ENCODE measurements at regions not wholly inside any gene's neighbourhood (a gene's known extent, or its start where the extent isn't known, plus 50 kb on each side); places are given as distances from the start of the nearest gene placed in this dataset.

DNA sequence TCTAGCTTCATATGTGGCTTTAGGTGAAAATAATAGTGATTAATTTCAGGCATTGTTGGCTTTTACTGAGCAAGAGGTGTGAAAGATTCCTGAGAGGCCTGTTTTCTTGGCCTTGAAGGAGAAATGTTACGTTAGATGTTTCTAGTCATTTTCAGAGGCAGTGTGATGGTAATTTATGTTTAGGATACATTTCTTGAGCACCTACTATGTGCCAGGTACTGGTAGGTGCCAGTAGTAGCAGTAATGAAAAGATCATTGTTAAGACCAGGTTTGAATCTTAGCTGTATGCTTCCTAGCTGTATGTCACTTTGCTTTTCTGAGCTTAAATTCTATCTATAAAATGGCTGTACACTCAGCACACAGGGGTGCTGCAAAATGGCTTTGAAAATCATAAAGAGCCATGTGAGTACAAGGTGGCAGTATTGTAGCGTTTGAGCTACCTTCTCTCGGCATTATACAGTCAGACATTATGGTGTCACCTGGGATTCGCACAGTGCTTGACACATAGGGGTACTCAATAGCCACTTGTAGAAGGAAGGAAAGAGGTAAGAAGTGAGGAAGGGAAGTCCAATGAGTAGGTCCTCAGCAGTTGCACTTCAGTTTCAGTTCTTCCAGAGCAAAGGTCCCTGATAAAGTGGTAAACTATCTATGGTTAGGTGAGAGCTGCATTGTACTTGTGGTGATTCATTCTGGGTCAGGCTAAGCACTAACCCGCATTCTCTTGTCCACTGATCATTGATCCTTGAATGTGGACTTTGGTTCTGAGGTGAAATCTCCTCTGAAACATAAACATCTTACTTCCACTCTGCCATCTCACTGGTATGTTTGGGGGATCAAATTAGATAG is 166.5 kb upstream of the NR3C1 start:
- no peak for TF ChIP-seq POLR2A (IDR thresholded peaks at IDR 0.05)
- TF ChIP-seq, protein P1, sequence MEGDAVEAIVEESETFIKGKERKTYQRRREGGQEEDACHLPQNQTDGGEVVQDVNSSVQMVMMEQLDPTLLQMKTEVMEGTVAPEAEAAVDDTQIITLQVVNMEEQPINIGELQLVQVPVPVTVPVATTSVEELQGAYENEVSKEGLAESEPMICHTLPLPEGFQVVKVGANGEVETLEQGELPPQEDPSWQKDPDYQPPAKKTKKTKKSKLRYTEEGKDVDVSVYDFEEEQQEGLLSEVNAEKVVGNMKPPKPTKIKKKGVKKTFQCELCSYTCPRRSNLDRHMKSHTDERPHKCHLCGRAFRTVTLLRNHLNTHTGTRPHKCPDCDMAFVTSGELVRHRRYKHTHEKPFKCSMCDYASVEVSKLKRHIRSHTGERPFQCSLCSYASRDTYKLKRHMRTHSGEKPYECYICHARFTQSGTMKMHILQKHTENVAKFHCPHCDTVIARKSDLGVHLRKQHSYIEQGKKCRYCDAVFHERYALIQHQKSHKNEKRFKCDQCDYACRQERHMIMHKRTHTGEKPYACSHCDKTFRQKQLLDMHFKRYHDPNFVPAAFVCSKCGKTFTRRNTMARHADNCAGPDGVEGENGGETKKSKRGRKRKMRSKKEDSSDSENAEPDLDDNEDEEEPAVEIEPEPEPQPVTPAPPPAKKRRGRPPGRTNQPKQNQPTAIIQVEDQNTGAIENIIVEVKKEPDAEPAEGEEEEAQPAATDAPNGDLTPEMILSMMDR (IDR thresholded peaks at IDR 0.05), result no peak
- 89 to 90% methylated on average over 5 of the region's 5 CpGs for WGBS, 2 donors

DNA sequence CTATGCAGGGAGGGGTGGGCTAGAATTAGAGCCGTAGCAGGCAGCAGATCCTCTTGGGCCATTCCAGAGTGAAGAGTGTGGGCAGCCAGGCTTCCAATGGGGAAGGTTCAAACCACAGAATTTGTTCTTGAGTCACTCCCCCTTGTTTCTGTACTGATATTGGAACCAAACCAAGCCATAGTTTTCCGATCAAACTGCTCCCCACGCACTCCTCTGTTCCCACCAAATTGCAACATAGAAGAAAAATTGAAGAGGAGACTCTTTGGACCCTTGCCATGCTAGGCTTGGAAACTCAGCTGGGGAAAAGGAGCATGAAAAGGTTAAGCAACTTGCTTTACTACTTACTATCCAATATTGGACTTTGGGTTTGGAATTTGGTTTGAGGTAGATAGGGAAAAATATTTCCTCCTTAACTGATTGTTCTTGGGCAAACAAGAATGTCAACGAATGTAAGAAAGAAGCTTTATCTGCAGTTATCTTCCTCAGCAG is 165.8 kb upstream of the NR3C1 start:
- 60 to 68% methylated on average over 4 of the region's 4 CpGs for WGBS, 2 donors
- Histone ChIP-seq H3K4me3 (no peak overlapping the region), H3K27ac (no peak overlapping the region), H3K4me1 (no peaks in the 10 kb centered on the region), H3K36me3 (ENCODE audit: low read depth, missing control alignments) (no peaks in the 10 kb centered on the region), H3K9me3 (no peaks in the 10 kb centered on the region), H3K27me3 (no peaks in the 10 kb centered on the region)
- TF ChIP-seq POLR2A (IDR thresholded peaks at IDR 0.05), result no peak
- TF ChIP-seq, protein P1 (IDR thresholded peaks at IDR 0.05), result no peak
- DNase-seq, result peak; percentile 16
- intact Hi-C loops (cut with DNase I; ENCODE audit: low total_unique reads), result no loop called here

More for the DNA sequence above, 166.5 kb upstream of the NR3C1 start:
- Histone ChIP-seq H3K27me3 (no peaks in the 10 kb centered on the region), H3K27ac (no peak overlapping the region), H3K4me3 (no peak overlapping the region), H3K36me3 (ENCODE audit: low read depth, missing control alignments) (no peaks in the 10 kb centered on the region), H3K9me3 (no peaks in the 10 kb centered on the region), H3K4me1 (no peaks in the 10 kb centered on the region)
- no peak for DNase-seq
- intact Hi-C loops (cut with DNase I; ENCODE audit: low total_unique reads), result no loop called here

DNA sequence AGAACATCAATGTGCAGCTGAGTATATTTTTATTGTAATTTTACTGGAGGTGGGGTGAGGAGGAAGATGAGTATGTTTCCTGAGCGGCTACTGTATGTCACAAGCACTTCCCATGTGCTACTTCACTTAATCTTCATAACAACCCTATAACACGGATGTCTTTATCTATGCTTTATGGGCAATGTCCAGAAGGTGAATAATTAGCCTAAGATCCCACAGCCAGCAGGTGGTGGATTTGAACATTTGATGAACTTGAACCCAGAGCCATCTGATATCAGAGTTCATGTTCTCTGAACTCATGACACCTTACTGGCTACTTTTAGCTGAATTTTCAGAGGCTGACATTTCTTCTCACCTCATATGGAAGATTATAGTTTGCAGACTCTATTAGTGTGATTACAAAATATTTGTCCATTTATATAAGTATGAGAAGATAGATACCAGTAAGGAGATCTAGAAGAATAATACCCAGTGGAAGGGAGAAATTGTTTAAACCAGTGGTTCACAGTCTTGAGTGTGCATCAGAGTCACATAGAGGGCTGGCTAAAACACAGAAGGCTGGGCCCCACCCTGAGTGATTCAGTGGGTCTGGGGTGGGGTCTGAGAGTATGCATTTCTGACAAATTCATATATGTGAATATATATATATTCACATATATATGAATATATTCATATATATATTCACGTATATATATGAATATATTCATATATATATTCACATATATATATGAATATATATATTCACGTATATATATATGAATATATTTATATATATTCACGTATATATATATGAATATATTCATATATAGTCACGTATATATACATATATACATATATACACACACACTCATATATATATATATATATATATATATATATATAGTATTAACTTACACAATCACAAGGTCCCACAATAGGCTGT is 164.4 kb upstream of the NR3C1 start:
- 84 to 86% methylated on average over 6 of the region's 6 CpGs for WGBS, 2 donors
- TF ChIP-seq, protein P1 (IDR thresholded peaks at IDR 0.05), result no peak
- TF ChIP-seq POLR2A (IDR thresholded peaks at IDR 0.05), result no peak
- H3K27ac ChIP-seq, result no peak overlapping the region
- H3K27me3 ChIP-seq, result no peaks in the 10 kb centered on the region
- H3K4me1 ChIP-seq, result no peaks in the 10 kb centered on the region
- no peak overlapping the region for H3K4me3 ChIP-seq
- no peaks in the 10 kb centered on the region for H3K36me3 ChIP-seq (ENCODE audit: low read depth, missing control alignments)
- DNase-seq, result no peak
- intact Hi-C loops (cut with DNase I; ENCODE audit: low total_unique reads), result no loop called here
- no peaks in the 10 kb centered on the region for H3K9me3 ChIP-seq

DNA sequence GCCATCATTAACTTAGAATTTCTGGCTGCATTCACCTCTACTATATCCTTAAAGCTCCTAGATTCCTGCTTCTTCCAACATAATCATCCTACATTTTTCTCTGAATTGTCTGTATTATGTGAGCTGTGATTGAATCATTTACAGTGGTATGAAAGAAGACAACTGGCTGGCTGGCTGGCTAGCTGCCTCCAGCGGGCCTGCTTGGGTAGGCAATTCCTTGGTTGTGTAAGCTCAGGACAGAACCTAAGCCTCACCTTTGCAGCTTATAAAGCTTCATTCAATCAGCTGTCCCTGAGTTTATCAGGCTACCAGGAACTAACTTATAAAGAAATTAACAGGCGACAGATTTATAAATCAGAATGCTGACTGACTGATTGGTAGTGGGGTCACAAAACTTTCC is 162.7 kb upstream of the NR3C1 start:
- Histone ChIP-seq H3K27me3 (no peaks in the 10 kb centered on the region), H3K4me1 (no peaks in the 10 kb centered on the region)
- intact Hi-C loops (cut with DNase I; ENCODE audit: low total_unique reads), result no loop called here

More for the DNA sequence above, 162.7 kb upstream of the NR3C1 start:
- Histone ChIP-seq H3K27ac (no peak overlapping the region), H3K4me3 (no peak overlapping the region), H3K9me3 (no peaks in the 10 kb centered on the region), H3K36me3 (ENCODE audit: low read depth, missing control alignments) (no peaks in the 10 kb centered on the region)
- TF ChIP-seq, protein P1 (IDR thresholded peaks at IDR 0.05), result no peak
- TF ChIP-seq POLR2A (IDR thresholded peaks at IDR 0.05), result no peak
- WGBS, 2 donors, result 95 to 97% methylated on average over 2 of the region's 2 CpGs
- no peak for DNase-seq
